HCEC 1CT (cell line): ENCODE measurements at regions not wholly inside any gene's neighbourhood (a gene's known extent, or its start where the extent isn't known, plus 50 kb on each side); places are given as distances from the start of the nearest gene placed in this dataset.
"Not testable (repeated sequence)": the region's sequence is repeated elsewhere in the genome, so short reads cannot be mapped to it uniquely, and the experiment has no call there.

Experiments
- DNase-seq: peaks from one replicate; pipeline ENCODE4 v3.0.0-alpha.2; 2017

DNA sequence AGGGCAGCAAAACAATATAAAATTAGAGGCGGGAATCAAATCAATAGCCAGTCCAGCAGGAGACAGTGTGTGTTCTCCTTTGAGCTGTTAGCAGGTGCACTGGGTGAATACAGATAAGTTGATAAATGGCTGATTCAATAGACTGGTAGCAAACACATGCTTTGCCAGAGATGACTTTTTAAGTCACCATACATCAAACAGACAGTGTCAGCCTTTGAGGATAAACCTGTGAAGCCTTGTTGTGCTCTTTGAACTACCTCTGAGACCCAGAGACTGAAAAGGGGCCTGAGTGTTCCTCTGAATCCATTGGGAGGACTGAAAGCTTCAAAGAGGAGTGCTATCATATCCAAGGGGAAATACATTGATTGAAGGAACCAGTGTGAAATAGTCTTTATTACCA lies 301.9 kb downstream of the RASEF start:
- no peak for DNase-seq

DNA sequence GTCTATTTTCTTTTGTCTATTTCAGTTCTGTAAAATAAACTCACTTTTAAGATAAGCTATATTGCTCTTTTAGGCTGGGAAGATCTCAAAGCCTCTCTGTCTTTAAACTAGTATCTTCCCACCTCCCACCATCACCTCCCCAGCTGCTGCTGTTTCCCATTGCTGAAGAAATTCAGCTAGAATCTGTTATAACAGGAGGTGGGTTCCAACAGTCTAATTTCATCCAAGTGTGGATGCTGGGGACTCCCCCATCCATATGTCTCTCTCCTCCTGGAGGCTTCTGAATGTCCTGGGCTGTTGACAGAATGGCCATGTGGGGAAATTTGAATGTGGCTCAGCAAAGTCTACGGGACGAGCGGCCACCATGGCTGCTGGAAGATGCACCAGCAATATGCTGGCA lies 301.0 kb downstream of the RASEF start:
- no peak for DNase-seq

DNA sequence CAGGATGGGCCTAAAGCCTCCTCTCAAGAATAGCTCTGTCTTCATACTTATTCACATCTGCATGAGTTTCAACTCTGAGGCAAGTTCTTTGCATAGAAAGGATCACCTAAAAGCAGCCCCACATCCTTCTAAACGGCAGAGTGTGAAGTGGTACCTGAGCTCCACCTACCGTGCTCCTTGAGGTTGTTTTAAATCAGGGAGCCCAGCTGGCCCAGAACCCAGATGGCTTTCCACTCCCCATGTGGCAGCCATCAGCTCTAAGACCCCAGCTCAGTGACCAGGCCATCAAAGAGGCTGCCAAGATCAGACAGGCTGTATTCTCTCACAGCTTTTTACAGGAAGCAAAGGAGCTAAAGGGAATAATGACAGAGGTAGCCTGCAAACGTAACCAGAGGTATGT lies 299.3 kb downstream of the RASEF start:
- DNase-seq = no peak

DNA sequence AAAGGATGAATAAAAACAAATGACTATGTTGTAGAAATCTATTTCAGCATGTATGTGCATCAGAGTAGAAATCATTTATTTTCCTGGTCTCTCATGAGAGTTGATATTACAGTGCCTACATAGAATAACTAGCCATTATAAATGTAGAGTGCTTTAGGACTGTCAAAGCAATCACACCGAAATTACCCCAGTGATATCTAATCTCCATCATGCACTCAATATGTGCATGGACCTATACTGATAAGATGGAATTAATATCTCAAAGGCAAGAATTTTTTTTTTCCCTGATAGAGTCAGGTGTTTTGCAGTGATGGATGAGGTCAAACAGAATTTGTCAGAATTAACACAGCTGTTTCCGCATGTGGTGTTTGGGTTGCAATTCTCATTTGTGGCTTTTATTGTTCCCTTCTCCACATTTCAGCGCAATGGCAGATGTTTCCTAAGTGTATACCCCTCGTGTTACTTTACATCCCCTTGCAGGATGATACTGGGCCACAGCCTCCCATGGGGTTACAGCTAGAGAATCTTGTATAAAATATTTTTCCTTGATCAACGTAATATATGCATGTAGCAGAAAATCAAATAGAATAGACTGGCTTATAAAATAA lies 298.8 kb downstream of the RASEF start:
- no peak for DNase-seq

DNA sequence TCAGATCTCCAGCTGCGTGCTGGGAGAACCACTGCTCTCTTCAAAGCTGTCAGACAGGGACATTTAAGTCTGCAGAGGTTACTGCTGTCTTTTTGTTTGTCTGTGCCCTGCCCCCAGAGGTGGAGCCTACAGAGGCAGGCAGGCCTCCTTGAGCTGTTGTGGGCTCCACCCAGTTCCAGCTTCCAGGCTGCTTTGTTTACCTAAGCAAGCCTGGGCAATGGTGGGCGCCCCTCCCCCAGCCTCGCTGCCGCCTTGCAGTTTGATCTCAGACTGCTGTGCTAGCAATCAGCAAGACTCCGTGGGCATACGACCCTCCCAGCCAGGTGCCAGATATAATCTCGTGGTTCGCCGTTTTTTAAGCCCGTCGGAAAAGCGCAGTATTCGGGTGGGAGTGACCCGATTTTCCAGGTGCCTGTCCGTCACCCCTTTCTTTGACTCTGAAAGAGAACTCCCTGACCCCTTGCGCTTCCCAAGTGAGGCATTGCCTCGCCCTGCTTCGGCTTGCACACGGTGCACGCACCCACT lies 288.2 kb downstream of the RASEF start:
- DNase-seq = not testable (repeated sequence)

- no peak for DNase-seq
These were observed 286.4 kb downstream of the RASEF start for GRCh38 chr9:82776508-82776907.

- no peak for DNase-seq
These were observed 285.6 kb downstream of the RASEF start for GRCh38 chr9:82777366-82777765.

DNA sequence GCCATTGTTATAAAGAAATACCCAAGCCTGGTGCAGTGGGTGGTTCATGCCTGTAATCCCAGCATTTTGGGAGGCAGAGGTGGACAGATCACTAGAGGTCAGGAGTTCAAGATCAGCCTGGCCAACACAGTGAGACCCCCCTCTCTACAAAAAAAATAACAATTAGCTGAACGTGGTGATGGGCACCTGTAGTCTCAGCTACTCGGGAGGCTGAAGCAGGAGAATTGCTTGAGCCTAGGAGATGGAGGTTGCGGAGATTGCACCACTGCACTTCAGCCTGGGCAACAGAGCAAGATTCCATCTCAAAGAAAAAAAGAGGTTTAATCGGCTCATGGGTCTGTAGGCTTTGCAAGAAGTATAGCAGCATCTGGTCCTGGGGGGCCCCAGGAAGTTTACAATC lies 284.0 kb downstream of the RASEF start:
- not testable (repeated sequence) for DNase-seq

- no peak for DNase-seq
These were observed 282.9 kb downstream of the RASEF start for GRCh38 chr9:82780017-82780416.

DNA sequence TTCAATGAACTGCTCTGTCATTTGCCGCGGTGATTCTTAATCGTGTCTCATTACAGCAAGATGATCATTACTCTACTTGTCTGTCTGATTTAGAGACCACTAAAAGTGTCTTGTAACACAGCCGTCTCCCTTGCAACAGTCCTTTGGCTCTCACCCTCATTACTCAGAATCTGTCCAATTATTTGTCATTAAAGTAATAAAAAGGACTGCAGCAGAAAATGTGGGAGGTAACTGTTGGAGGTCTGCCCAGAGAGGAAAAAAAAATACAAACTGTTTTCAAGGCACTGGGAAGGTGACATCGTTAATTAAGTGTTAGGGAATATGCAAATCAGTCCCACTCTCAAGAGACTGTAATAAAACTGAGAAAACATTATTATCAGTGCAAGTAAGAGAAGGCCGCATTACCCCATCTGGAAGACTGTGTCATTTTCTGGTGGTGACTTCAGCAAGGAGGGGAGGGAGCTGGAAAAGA lies 281.0 kb downstream of the RASEF start:
- no peak for DNase-seq

DNA sequence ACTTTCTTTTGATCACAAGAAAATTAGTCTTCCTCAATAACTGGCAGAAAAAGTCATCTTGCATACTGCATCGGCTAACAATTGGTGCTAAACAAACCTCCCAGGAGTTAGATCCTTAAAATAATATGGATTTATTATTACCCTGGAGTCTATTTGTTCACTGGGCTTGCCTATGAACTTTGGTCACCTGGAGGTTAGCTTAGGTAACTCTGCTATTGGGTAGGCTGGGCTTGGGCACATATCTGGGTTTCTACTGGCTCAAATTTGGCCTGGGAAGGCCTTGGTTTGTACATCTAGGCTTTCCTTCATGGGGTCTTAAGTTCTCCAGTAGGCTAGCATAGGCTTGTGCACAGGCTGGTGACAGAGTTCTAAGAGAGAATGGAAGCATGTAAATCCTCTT lies 279.9 kb downstream of the RASEF start:
- no peak for DNase-seq

GRCh38 chr9:82784589-82784988 lies 278.4 kb downstream of the RASEF start:
- DNase-seq = no peak

DNA sequence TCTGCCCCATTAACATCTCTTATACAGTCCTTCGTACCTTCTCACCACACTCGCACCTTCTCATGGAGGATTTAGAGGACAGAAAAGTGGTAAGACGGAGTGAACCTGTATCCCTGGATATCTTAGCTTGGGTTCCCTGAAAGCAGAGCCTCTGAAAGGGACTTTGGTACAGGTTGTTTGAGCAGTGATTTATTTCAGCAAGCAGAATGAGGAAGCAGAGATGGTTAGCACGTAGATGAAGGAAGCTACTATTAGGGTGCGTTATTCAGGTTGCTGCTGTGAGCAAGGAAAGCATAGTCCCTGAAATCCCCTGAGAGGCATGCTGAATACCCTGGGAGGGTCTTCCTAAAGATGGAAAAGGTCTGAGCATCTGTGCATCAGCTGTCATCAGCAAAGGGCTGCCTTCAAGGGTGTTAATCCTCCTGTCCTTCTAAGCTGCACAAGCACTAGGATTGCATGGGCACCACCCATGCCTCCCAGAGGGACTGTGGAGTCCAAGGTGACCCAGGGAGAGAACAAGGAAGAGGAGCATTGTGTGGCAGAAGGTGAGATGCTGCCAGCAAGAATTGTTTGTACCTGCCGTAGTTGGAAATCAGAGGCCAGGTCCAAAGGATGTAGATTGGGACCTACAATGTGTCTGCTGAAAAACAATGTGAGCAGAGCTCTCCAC lies 273.7 kb downstream of the RASEF start:
- no peak for DNase-seq

DNA sequence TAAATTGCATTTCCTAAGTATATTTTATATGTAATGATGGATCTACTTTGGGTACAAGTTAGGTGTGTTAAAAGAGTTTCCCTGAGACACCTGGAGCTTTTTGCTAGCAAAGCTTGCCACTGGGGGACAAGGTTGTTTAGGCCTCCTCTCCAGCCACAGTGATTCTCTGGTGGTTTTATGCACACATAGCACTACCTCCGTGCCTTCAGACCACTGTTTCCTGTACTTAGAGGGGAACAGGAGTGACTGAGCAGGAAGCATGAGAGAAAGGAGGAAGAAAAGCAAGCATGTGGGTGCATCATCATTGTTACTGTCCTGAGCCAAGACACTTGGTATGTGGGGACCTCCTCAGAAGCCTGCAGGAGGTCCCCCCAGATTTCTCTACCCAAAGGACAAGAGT lies 272.1 kb downstream of the RASEF start:
- DNase-seq = no peak

- DNase-seq = no peak
These were observed 271.2 kb downstream of the RASEF start for GRCh38 chr9:82791692-82792091.

DNA sequence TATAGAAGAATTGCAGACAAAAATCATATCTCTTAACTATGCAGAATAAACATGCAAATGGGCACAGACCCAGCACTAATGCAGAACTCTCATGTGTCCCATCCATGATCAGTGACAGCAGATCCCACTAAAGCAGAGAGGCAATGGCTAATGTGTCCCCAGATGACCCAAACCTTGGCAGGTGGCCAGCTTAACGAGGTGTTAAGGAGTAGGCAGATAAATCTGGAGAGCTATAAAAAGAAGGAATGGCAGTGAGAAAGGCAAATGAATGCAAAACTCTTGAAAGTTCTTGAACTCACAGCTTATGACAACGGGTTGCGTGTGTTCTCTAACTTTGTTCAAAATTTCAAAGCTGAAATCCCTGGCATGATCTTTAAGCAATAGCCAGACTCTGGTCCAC lies 265.4 kb downstream of the RASEF start:
- no peak for DNase-seq

DNA sequence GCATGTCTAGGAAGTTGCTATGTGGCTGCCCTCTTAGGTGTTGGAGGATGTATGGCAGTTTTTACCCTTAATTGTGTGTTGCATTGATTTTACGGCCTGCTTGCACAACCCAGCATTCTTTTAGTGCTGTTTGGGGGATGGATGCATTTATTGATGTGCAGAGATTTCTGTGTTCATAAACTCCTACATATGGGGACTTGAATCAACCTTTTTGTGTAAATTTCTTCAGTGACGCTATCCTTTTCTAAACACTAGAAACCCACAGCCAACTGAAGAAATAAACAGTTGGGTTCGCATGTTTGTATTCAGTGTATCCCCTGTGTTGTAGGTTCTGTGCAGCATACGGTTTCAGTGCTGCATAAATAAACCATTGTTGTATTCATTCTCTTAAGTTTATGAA lies 263.7 kb downstream of the RASEF start:
- DNase-seq = no peak

GRCh38 chr9:82805027-82805426 lies 257.9 kb downstream of the RASEF start:
- DNase-seq = no peak

- DNase-seq = no peak
These were observed 254.5 kb downstream of the RASEF start for GRCh38 chr9:82808478-82808877.

DNA sequence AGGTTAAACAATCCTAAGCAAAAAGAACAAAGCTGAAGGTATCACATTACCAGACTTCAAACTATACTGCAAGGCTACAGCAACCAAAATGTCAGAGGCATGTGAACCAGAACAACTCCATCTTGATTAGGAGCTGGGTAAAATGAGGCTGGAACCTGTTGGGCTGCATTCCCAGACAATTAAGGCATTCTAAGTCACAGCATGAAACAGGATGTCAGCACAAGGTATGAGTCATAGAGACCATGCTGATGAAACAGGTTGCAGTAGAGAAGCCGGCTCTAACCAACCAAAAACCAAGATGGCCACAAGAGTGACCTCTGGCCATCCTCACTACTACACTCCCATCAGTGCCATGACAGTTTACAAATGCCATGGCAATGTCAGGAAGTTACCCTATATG lies 252.0 kb downstream of the RASEF start:
- DNase-seq = no peak

- no peak for DNase-seq
These were observed 243.7 kb downstream of the RASEF start for GRCh38 chr9:82819260-82819659.

GRCh38 chr9:82820186-82820585 lies 242.8 kb downstream of the RASEF start:
- no peak for DNase-seq

- no peak for DNase-seq
These were observed 233.1 kb downstream of the RASEF start for GRCh38 chr9:82829818-82830217.

- no peak for DNase-seq
These were observed 197.4 kb downstream of the RASEF start for GRCh38 chr9:82865524-82865923.
